IPS-18a (cell line): ENCODE measurements at regions not wholly inside any gene's neighbourhood (a gene's known extent, or its start where the extent isn't known, plus 50 kb on each side); places are given as distances from the start of the nearest gene placed in this dataset.
A peak's percentile ranks its signal among the peaks of the same experiment; 100 is the strongest.

Source experiments
- H3K27ac ChIP-seq: one replicate; pipeline ENCODE4 v1.5.1; 2013; ENCODE audit warnings: low read length
- H3K27me3 ChIP-seq: one replicate; pipeline ENCODE4 v1.6.1; 2013; ENCODE audit warnings: mild to moderate bottlenecking, low read length; ENCODE audit not compliant: control insufficient read depth, insufficient read depth
- H3K36me3 ChIP-seq: one replicate; pipeline ENCODE4 v1.6.1; 2013; ENCODE audit warnings: low read depth, low read length; ENCODE audit not compliant: control insufficient read depth
- H3K4me1 ChIP-seq: one replicate; pipeline ENCODE4 v1.6.1; 2013; ENCODE audit warnings: low read depth, low read length; ENCODE audit not compliant: control insufficient read depth
- H3K4me3 ChIP-seq: one replicate; pipeline ENCODE4 v1.5.1; 2013; ENCODE audit warnings: low read length
- H3K9ac ChIP-seq: one replicate; pipeline ENCODE4 v1.6.1; 2013; ENCODE audit warnings: mild to moderate bottlenecking, low read length, moderate library complexity
- H3K9me3 ChIP-seq: one replicate; pipeline ENCODE4 v1.6.1; 2013; ENCODE audit warnings: low read depth, low read length; ENCODE audit not compliant: control insufficient read depth

- peaks cover 21% of the 10 kb centered on the region for H3K4me1 ChIP-seq
- no peak overlapping the region for H3K9ac ChIP-seq
- H3K27me3 ChIP-seq, result no peaks in the 10 kb centered on the region
- H3K27ac ChIP-seq, result no peak overlapping the region
- no peaks in the 10 kb centered on the region for H3K9me3 ChIP-seq
- no peaks in the 10 kb centered on the region for H3K36me3 ChIP-seq
- H3K4me3 ChIP-seq, result no peak overlapping the region
Measured at GRCh38 chr12:75822416-75822815, 209.2 kb downstream of the PHLDA1 start.

DNA sequence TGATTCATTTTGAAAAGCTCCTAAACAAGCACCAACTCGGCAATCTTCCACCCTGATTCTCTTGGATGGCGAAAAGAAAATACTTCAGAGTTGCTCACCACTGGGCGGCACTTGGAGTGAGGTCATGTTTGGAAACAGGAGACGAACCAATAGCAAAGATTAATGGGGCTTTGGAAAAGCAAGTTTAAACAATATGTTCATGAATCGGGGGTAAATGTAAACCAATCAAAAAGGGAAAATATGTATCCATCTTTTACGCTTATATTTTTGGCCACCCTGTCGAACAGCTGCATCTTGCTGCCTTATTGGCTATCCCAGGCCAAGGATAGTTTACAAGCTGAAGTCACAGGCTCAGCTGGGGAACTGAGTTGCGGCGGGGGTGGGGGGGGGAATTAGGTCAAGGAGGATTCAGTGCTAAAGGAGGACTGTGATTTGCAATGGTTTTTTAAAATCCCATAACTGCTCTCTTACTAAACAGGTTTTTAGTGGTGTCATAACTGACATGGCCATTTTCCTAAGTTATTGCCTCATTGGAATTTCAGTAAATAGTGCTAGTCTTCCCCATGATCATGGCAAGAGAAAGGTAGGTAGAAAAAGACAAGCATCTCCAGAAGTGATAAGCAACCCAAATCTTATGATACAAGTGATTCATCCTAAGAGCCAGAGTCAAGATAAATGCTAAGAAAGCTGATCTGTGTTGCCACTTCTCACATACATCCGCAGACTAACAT, 210.6 kb downstream of the PHLDA1 start:
- Histone ChIP-seq H3K27ac (no peak overlapping the region), H3K27me3 (no peaks in the 10 kb centered on the region), H3K4me1 (peaks cover 21% of the 10 kb centered on the region), H3K9ac (no peak overlapping the region), H3K36me3 (no peaks in the 10 kb centered on the region), H3K4me3 (no peak overlapping the region), H3K9me3 (no peaks in the 10 kb centered on the region)

GRCh38 chr12:75820071-75820470, 211.5 kb downstream of the PHLDA1 start:
- Histone ChIP-seq H3K36me3 (no peaks in the 10 kb centered on the region), H3K4me3 (no peak overlapping the region), H3K27ac (no peak overlapping the region), H3K9me3 (no peaks in the 10 kb centered on the region), H3K27me3 (no peaks in the 10 kb centered on the region), H3K4me1 (peaks cover 23% of the 10 kb centered on the region), H3K9ac (no peak overlapping the region)

DNA sequence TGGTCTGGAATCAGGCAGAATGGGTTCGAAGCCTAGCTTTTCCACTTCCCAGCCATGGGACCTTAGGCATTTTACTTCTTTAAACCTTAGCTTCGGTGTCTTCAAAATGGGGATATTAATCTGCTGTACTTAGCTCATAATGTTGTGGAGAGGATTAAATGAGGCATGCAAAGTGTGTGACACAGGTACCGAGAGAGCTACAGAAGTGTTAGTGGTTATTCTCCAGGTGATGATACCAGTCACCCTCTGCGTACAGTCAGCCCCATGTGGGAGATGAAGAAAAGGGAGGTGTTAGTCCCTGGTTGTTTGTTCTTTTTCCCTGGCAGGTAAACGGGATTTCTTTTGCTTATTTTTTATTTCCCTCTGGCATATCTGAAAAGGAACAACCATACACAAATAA, 212.1 kb downstream of the PHLDA1 start:
- H3K27me3 ChIP-seq, result no peaks in the 10 kb centered on the region
- H3K4me3 ChIP-seq, result no peak overlapping the region
- no peak overlapping the region for H3K9ac ChIP-seq

DNA sequence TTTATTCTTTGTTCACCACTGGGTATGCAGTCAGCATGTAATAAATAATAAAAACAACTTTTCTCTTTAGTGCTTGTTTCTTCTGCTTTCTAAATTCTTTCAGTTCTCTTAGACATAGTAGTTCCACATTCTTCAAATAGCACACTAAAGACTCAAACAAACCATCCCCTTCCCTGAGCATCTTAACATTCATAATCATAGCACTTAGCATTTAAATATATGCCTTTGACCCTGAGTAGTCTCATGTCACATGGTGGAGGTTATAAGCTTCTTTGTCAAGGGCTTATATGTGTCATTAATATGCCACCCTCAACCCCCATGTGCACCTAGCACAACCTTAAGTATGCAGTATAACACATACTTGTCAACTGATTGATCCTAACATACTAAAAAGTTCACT, 212.7 kb downstream of the PHLDA1 start:
- Histone ChIP-seq H3K9me3 (no peaks in the 10 kb centered on the region), H3K4me1 (peaks cover 25% of the 10 kb centered on the region), H3K9ac (no peak overlapping the region), H3K27me3 (no peaks in the 10 kb centered on the region), H3K27ac (no peak overlapping the region), H3K36me3 (no peaks in the 10 kb centered on the region), H3K4me3 (no peak overlapping the region)

More for the DNA sequence above, 212.1 kb downstream of the PHLDA1 start:
- H3K4me1 ChIP-seq, result peaks cover 25% of the 10 kb centered on the region
- no peaks in the 10 kb centered on the region for H3K36me3 ChIP-seq
- H3K27ac ChIP-seq, result no peak overlapping the region
- no peaks in the 10 kb centered on the region for H3K9me3 ChIP-seq

DNA sequence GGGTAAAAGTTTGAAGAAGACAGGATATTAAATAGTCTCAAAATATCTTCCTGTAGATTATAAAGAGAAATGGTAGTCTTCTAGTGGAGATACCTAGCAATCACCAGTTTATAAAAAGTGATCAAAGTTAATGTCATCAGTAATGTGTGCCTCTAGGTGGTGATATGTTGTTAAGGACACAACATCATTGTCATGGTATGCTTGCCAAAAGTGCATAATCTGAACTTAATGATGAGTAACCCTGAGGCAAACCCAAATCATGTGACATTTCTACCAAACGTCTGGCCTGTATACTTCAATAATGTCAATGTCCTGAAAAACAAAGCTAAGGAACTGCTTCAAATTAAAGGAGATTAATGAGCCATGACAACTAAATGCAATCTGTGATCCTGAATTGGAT, 214.7 kb downstream of the PHLDA1 start:
- H3K27me3 ChIP-seq, result peaks cover 7% of the 10 kb centered on the region
- H3K4me1 ChIP-seq, result peaks cover 33% of the 10 kb centered on the region

DNA sequence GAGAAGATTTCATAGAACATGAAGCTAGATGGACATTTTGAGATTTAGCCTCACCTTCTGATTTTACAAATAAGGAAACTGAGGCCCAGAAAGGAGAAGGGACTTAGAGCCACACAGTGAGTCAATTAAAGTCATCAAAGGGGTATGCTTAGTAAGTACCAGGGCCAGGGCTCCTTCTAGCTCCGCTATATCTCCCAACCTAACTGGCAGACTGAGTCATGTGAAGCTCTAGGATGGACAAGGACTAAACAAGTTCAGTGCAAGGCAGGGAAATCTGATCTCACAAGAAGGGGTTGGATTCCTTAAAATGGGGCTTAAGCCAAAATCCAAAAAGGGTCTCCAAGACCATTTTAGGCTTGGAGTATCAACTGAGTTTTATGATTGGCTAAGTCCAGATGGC, 215.8 kb downstream of the PHLDA1 start:
- Histone ChIP-seq H3K27ac (no peak overlapping the region), H3K9me3 (no peaks in the 10 kb centered on the region), H3K4me1 (peaks cover 28% of the 10 kb centered on the region), H3K27me3 (peaks cover 7% of the 10 kb centered on the region), H3K9ac (no peak overlapping the region), H3K36me3 (no peaks in the 10 kb centered on the region), H3K4me3 (no peak overlapping the region)

More for the DNA sequence above, 214.7 kb downstream of the PHLDA1 start:
- Histone ChIP-seq H3K4me3 (no peak overlapping the region), H3K9ac (no peak overlapping the region), H3K27ac (no peak overlapping the region), H3K36me3 (no peaks in the 10 kb centered on the region), H3K9me3 (no peaks in the 10 kb centered on the region)

GRCh38 chr12:75814851-75815754, 216.5 kb downstream of the PHLDA1 start:
- Histone ChIP-seq H3K9ac (no peak overlapping the region), H3K4me3 (no peak overlapping the region), H3K27ac (no peak overlapping the region), H3K4me1 (peaks cover 25% of the 10 kb centered on the region), H3K27me3 (peaks cover 7% of the 10 kb centered on the region), H3K9me3 (no peaks in the 10 kb centered on the region), H3K36me3 (no peaks in the 10 kb centered on the region)

DNA sequence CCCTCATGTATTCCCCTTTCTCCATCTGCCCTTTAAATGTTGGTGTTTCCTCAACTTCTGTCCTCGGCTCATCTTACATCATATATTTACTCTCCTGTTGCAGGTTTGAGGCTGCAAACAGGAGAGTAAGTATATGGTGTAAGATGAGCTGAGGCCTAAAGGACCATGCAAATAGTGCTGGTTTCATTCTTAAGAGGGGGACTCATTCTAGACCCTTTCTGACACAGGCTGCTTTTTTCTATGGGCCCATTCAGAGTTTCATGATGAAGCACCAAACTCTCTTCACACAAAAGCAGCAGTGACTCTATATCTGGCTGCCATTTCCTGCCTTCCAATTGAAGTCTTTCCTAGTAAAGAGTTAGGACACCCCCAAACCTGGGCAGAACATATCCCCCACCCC, 218.5 kb downstream of the PHLDA1 start:
- no peak overlapping the region for H3K9ac ChIP-seq
- no peaks in the 10 kb centered on the region for H3K36me3 ChIP-seq
- H3K4me1 ChIP-seq, result peaks cover 35% of the 10 kb centered on the region
- no peak overlapping the region for H3K27ac ChIP-seq
- H3K9me3 ChIP-seq, result no peaks in the 10 kb centered on the region
- no peak overlapping the region for H3K4me3 ChIP-seq
- peaks cover 7% of the 10 kb centered on the region for H3K27me3 ChIP-seq

DNA sequence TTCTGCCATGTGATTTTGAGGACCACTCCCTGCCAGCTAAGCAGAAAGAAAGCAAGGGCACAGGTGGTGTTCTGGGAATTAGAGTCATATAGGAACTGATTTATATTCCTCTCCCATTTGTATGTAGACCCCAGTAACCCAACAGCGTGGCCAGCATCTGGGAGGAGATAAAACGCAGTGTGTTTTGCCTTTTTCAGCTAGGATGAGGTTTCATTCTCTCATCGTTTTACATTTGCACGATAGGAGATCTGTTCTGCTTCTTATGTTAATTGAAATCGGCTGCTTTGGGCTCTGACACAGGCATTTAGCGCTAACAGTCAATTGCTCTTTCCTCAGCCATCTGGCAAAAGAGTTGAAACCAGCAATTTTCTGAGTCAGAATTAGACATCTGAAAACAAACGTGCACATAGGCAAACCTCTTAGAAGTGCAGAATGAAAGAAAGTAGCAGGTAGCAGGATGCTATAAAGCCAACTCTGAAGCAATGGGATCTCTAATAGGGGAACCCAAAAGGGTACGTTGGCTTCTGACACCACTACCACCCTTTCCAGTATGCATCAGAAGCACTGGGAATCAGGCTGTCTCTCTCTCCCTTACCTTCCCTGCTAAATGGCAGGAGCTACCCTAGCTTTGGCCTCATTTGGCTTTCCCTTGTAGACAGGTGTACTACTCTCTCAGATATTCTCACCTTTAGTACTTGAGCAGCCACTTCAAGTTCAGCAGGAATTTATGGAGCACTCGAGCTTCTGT, 219.1 kb downstream of the PHLDA1 start:
- Histone ChIP-seq H3K4me1 (peaks cover 35% of the 10 kb centered on the region), H3K9ac (no peak overlapping the region), H3K4me3 (peak overlapping the region; percentile 33)

DNA sequence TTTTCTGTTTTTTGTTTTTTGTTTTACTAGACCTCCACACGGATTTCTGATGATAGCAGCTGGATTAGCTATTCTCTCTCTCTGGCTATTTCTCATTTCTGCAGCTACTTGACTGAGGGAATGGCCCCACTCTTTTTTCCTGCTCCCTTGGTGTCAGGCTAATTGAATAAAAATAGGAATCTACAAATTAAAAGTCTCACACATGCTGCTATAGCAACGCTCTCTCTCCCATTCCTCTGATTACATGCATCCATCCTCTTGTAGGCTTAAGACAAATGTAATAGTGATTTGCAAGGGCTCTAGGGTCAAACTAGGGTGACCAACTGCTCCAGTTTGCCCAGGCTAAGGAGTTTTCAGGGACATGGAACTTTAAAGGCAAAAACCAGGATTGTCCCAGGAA, 221.8 kb downstream of the PHLDA1 start:
- no peak overlapping the region for H3K9ac ChIP-seq

More for the DNA sequence above, 219.1 kb downstream of the PHLDA1 start:
- no peaks in the 10 kb centered on the region for H3K36me3 ChIP-seq
- H3K27me3 ChIP-seq, result peaks cover 7% of the 10 kb centered on the region
- H3K9me3 ChIP-seq, result no peaks in the 10 kb centered on the region
- no peak overlapping the region for H3K27ac ChIP-seq

More for the DNA sequence above, 221.8 kb downstream of the PHLDA1 start:
- no peaks in the 10 kb centered on the region for H3K36me3 ChIP-seq
- peaks cover 31% of the 10 kb centered on the region for H3K4me1 ChIP-seq
- H3K27me3 ChIP-seq, result peaks cover 7% of the 10 kb centered on the region
- H3K9me3 ChIP-seq, result no peaks in the 10 kb centered on the region
- H3K27ac ChIP-seq, result no peak overlapping the region
- peak overlapping the region; percentile 15 for H3K4me3 ChIP-seq
